ENCODE measurements at regions not wholly inside any gene's neighbourhood (a gene's known extent, or its start where the extent isn't known, plus 50 kb on each side); places are given as distances from the start of the nearest gene placed in this dataset.

- no peak overlapping the region for H3K4me3 ChIP-seq (ENCODE audit: low read depth, low read length)
- DNase-seq (ENCODE audit: low read depth), result no peak
Measured at GRCh38 chr14:97306133-97306759, 509.1 kb downstream of the VRK1 start.

GRCh38 chr14:97306760-97307246, 509.6 kb downstream of the VRK1 start:
- H3K4me3 ChIP-seq (ENCODE audit: low read depth, low read length), result no peak overlapping the region
- DNase-seq (ENCODE audit: low read depth), result no peak

- no peak for DNase-seq (ENCODE audit: low read depth)
- no peak overlapping the region for H3K4me3 ChIP-seq (ENCODE audit: low read depth, low read length)
Measured at GRCh38 chr14:97311411-97311810, 514.2 kb downstream of the VRK1 start.

DNA sequence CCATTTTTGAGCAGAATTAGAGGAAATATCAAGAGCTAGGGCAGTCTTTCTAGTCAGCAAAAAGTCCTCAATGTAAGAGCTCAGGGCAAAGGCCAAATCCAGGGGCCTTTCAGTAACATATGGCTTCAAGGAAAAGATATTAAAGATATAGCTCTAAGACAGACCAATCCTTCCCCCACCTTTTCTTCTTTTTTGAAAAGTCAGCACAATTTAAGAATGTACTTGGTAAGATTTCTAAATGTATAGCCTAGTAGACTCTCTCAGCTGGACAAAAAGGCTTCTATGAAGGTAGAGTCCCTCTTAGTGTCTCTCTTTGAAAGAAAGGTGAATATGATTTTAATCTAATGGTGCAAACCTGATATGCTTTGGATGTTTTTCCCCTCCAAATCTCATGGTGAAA, 515.7 kb downstream of the VRK1 start:
- H3K4me3 ChIP-seq (ENCODE audit: low read depth, low read length), result no peak overlapping the region
- no peak for DNase-seq (ENCODE audit: low read depth)

DNA sequence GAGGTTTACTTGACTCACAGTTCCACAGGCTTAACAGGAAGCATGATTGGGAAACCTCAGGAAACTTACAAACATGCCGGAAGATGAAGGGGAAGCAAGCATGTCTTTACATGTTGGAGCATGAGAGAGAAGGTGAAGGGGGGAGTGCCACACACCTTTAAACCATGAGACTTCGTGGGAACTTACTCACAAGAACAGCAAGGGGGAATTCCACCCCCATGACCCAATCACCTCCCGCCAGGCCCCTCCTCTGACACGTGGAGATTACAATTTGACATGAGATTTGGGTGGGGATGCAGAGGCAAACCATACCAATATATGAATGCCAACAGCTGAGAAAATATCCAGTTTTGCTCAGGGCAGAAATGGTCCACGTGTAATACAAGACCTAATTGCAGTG, 518.6 kb downstream of the VRK1 start:
- H3K4me3 ChIP-seq (ENCODE audit: low read depth, low read length), result no peak overlapping the region
- DNase-seq (ENCODE audit: low read depth), result no peak

GRCh38 chr14:97318380-97318779, 521.2 kb downstream of the VRK1 start:
- DNase-seq (ENCODE audit: low read depth), result no peak
- H3K4me3 ChIP-seq (ENCODE audit: low read depth, low read length), result no peak overlapping the region

- no peak for DNase-seq (ENCODE audit: low read depth)
- no peak overlapping the region for H3K4me3 ChIP-seq (ENCODE audit: low read depth, low read length)
Measured at GRCh38 chr14:97319691-97320090, 522.5 kb downstream of the VRK1 start.

GRCh38 chr14:97328743-97329142, 531.6 kb downstream of the VRK1 start:
- no peak for DNase-seq (ENCODE audit: low read depth)
- no peak overlapping the region for H3K4me3 ChIP-seq (ENCODE audit: low read depth, low read length)

- no peak for DNase-seq (ENCODE audit: low read depth)
- no peak overlapping the region for H3K4me3 ChIP-seq (ENCODE audit: low read depth, low read length)
Measured at GRCh38 chr14:97329701-97330100, 532.5 kb downstream of the VRK1 start.

- no peak for DNase-seq (ENCODE audit: low read depth)
- H3K4me3 ChIP-seq (ENCODE audit: low read depth, low read length), result no peak overlapping the region
Measured at GRCh38 chr14:97331058-97331457, 533.9 kb downstream of the VRK1 start.

- H3K4me3 ChIP-seq (ENCODE audit: low read depth, low read length), result no peak overlapping the region
- no peak for DNase-seq (ENCODE audit: low read depth)
Measured at GRCh38 chr14:97331526-97331925, 534.3 kb downstream of the VRK1 start.

DNA sequence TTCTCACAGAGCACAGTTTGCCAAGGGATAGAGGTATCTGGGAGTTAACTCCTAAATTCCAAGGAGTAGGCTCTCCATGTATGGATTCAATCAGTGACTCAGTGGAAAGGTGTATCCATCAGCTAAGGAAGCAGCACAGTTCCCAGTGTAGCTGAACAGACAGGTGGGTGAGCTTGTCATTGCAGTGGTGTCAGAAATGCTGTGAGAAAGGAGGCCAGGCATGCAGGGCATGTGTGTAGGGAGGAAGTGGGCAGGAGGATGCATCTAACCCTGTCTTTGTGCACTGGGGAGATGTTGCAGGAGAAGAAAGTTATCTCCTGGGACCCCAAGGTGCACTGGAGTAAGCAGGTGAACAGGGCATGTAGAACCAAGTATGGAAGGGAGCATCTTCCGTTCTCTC, 539.0 kb downstream of the VRK1 start:
- DNase-seq (ENCODE audit: low read depth), result no peak
- no peak overlapping the region for H3K4me3 ChIP-seq (ENCODE audit: low read depth, low read length)

GRCh38 chr14:97336816-97337215, 539.6 kb downstream of the VRK1 start:
- H3K4me3 ChIP-seq (ENCODE audit: low read depth, low read length), result no peak overlapping the region
- DNase-seq (ENCODE audit: low read depth), result no peak

GRCh38 chr14:97337267-97337666, 540.1 kb downstream of the VRK1 start:
- no peak overlapping the region for H3K4me3 ChIP-seq (ENCODE audit: low read depth, low read length)
- no peak for DNase-seq (ENCODE audit: low read depth)

GRCh38 chr14:97337670-97338069, 540.5 kb downstream of the VRK1 start:
- H3K4me3 ChIP-seq (ENCODE audit: low read depth, low read length), result no peak overlapping the region
- DNase-seq (ENCODE audit: low read depth), result no peak

- DNase-seq (ENCODE audit: low read depth), result no peak
- H3K4me3 ChIP-seq (ENCODE audit: low read depth, low read length), result no peak overlapping the region
Measured at GRCh38 chr14:97344666-97345065, 547.5 kb downstream of the VRK1 start.

- DNase-seq (ENCODE audit: low read depth), result no peak
- no peak overlapping the region for H3K4me3 ChIP-seq (ENCODE audit: low read depth, low read length)
Measured at GRCh38 chr14:97346675-97347074, 549.5 kb downstream of the VRK1 start.

- no peak for DNase-seq (ENCODE audit: low read depth)
- no peak overlapping the region for H3K4me3 ChIP-seq (ENCODE audit: low read depth, low read length)
Measured at GRCh38 chr14:97349463-97349862, 552.3 kb downstream of the VRK1 start.

DNA sequence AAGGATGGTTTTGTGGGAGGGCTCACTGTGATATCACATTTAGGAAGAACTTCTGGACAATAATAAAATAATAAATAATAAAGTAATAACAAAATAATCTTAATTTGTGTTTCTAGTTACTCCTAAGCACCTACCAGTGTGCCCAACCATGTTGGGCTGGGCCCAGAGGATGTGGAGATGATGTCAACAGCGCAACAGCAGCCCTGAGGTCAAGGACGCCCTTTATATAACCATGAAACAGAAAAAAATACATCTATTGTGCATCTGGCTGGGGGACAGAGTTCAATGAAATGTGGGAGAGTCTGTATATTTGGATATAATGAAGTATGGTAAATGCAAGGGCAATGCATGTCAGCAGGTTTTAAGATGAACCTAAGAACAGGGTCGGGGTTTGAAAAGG, 552.8 kb downstream of the VRK1 start:
- no peak overlapping the region for H3K4me3 ChIP-seq (ENCODE audit: low read depth, low read length)
- DNase-seq (ENCODE audit: low read depth), result no peak

GRCh38 chr14:97350415-97350814, 553.2 kb downstream of the VRK1 start:
- H3K4me3 ChIP-seq (ENCODE audit: low read depth, low read length), result no peak overlapping the region
- no peak for DNase-seq (ENCODE audit: low read depth)

- H3K4me3 ChIP-seq (ENCODE audit: low read depth, low read length), result no peak overlapping the region
- no peak for DNase-seq (ENCODE audit: low read depth)
Measured at GRCh38 chr14:97350894-97351731, 553.9 kb downstream of the VRK1 start.
